ENCODE measurements at regions not wholly inside any gene's neighbourhood (a gene's known extent, or its start where the extent isn't known, plus 50 kb on each side); places are given as distances from the start of the nearest gene placed in this dataset.

DNA sequence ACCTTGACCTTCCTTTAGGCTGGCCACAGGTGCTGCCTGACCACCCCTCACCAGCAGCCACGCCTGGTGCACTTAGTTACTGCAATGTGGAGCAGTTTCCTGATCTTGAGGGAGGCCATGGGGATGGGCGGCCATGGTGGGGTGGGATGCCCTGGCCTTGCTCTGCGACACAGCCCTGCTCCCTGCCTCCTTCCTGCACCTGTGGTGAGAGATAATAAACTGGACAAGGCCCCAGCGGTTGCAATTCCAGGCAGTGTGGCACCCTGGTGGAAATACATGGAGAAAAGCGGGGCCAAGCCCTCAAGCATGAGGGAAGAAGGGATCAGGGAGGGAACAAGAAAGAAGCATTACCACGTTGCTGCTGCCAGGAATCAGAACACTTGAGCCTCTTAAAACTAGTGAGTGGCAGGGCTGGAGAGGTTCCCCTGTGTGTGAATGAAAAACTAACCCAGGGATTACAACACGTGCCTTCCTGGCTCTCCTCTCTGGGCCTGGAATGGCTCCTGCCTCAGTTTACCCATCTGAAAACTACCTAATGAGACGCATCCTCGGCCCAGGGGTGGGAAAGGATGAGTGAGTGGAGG, 213.2 kb downstream of the LY86 start:
- CTCF ChIA-PET = interaction anchor here (2.3 kb wide), 1 partner anchor 9 kb away, joined by 13 read pairs; no protein-coding TSS in a partner anchor
- FAIRE-seq = no peak

DNA sequence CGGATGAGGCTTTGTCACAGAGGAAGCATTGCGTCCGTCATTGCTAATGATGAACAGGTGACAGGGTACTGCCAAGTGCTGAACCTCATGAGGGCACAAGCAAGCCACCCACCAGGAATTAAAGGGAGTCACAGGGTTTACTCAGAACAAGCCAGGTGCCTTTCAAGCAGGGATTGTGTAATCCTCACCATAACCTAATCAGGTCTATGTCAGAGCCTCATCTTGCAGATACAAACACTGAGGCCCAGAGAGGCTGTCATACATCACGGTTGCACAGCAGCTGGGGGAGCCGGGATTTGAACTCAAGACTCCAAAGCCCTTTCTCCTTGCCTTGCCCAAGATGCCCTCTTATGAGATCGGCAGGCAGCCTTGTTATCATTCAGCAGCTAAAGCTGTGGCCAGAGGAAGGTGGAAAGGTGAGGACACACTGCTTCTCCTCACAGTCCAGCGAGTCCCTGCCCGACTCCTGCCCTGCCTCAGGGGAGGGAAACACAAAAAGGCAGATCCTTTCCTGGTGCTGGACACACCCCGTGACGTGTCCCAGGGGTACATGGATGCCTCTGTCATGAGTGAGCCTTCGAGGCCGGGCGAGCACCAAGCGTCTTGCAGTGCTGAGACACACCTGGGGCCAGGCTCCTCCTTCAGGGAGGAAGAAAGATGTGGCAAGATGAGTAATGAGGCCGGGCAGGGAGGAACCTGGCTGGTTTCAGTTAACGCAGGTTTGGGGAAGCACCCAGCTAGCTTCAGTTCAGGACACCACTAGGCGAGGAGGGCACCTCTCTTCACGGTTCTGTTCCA, 214.9 kb downstream of the LY86 start:
- no TSS peak for BruUV-seq (replicated peaks)
- Histone ChIP-seq H3K79me2 (ENCODE audit: control insufficient read depth, insufficient read depth, low read length) (no peaks in the 10 kb centered on the region), H3K4me3 (replicated peaks in 1 of 3; ENCODE audit: insufficient read depth in 1 of 3, low read depth in 1 of 3, low read length in 3 of 3) (no peak overlapping the region), H3K9ac (replicated peaks; ENCODE audit: extremely low read depth, insufficient read depth, low read length) (no peak overlapping the region), H3K4me2 (ENCODE audit: insufficient read depth, low read length) (no peak overlapping the region), H4K20me1 (replicated peaks; ENCODE audit: control insufficient read depth, extremely low read depth, insufficient read depth, low read length) (no peaks in the 10 kb centered on the region), H3K4me1 (ENCODE audit: control insufficient read depth, extremely low read depth, insufficient read depth, low read length) (no peaks in the 10 kb centered on the region), H3K27me3 (ENCODE audit: control insufficient read depth in 2 of 2, insufficient read depth in 2 of 2, low read length in 2 of 2) (peaks cover 4 to 12% of the 10 kb centered on the region in 2 experiments), H3K36me3 (ENCODE audit: control insufficient read depth in 2 of 2, extremely low read depth in 1 of 2, insufficient read depth in 2 of 2, low read length in 2 of 2) (no peaks in the 10 kb centered on the region), H3K9me3 (replicated peaks; ENCODE audit: control insufficient read depth, insufficient read depth, low read length) (no peaks in the 10 kb centered on the region), H3K27ac (ENCODE audit: insufficient read depth, low read depth, low read length) (no peak overlapping the region), H2AFZ (ENCODE audit: low read depth, low read length) (no peak overlapping the region), H3K9me1 (replicated peaks; ENCODE audit: control insufficient read depth, extremely low read depth, insufficient read depth, low read length) (no peaks in the 10 kb centered on the region)
- intact Hi-C loops (cut with micrococcal nuclease) = no loop called here
- CTCF ChIA-PET = no interaction called here
- POLR2A ChIA-PET = no interaction called here
- TF ChIP-seq MYC (IDR thresholded peaks at IDR 0.05; ENCODE audit: low read depth, low read length) = no peak
- TF ChIP-seq GATA2 (IDR thresholded peaks at IDR 0.05; ENCODE audit: insufficient read depth, insufficient read length, low read depth, low read length) = no peak
- TF ChIP-seq, protein P1, sequence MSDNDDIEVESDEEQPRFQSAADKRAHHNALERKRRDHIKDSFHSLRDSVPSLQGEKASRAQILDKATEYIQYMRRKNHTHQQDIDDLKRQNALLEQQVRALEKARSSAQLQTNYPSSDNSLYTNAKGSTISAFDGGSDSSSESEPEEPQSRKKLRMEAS (IDR thresholded peaks at IDR 0.05; ENCODE audit: insufficient read depth, insufficient read length) = no peak
- no peak for TF ChIP-seq JUN (IDR thresholded peaks at IDR 0.05; ENCODE audit: borderline replicate concordance, insufficient read depth, insufficient read length, low read depth)
- no peak for TF ChIP-seq POLR2AphosphoS5 (IDR thresholded peaks at IDR 0.05; ENCODE audit: insufficient read depth, low read depth, low read length)
- TF ChIP-seq POLR2A (IDR thresholded peaks at IDR 0.05; ENCODE audit: low read depth, low read length) = no peak
- TF ChIP-seq FOS (IDR thresholded peaks at IDR 0.05; ENCODE audit: borderline replicate concordance, insufficient read depth, low read length) = no peak
- TF ChIP-seq, protein P2, sequence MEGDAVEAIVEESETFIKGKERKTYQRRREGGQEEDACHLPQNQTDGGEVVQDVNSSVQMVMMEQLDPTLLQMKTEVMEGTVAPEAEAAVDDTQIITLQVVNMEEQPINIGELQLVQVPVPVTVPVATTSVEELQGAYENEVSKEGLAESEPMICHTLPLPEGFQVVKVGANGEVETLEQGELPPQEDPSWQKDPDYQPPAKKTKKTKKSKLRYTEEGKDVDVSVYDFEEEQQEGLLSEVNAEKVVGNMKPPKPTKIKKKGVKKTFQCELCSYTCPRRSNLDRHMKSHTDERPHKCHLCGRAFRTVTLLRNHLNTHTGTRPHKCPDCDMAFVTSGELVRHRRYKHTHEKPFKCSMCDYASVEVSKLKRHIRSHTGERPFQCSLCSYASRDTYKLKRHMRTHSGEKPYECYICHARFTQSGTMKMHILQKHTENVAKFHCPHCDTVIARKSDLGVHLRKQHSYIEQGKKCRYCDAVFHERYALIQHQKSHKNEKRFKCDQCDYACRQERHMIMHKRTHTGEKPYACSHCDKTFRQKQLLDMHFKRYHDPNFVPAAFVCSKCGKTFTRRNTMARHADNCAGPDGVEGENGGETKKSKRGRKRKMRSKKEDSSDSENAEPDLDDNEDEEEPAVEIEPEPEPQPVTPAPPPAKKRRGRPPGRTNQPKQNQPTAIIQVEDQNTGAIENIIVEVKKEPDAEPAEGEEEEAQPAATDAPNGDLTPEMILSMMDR (IDR thresholded peaks at IDR 0.05; ENCODE audit: extremely low read depth in 1 of 2, insufficient read depth in 1 of 2, low read depth in 1 of 2, low read length in 2 of 2) = no peak
- no peak for TF ChIP-seq EZH2 (IDR thresholded peaks at IDR 0.05; ENCODE audit: borderline replicate concordance, low read depth, low read length, severe bottlenecking)
- FAIRE-seq = no peak
- dilution Hi-C loops (cut with MboI; ENCODE audit: extremely low pct_ligation_motif_present, low sequenced_read_pairs) = no loop called here
- DNase-seq (ENCODE audit: low read depth, low spot score) = no peak

More for the DNA sequence above, 213.2 kb downstream of the LY86 start:
- no peak overlapping the region for H2AFZ ChIP-seq (ENCODE audit: low read depth, low read length)
- dilution Hi-C loops (cut with MboI; ENCODE audit: extremely low pct_ligation_motif_present, low sequenced_read_pairs) (no loop called here), intact Hi-C loops (cut with micrococcal nuclease) (no loop called here)
- H3K4me2 ChIP-seq (ENCODE audit: insufficient read depth, low read length) = no peak overlapping the region
- DNase-seq (ENCODE audit: low read depth, low spot score) = no peak
- no peaks in the 10 kb centered on the region for H3K36me3 ChIP-seq (ENCODE audit: control insufficient read depth in 2 of 2, extremely low read depth in 1 of 2, insufficient read depth in 2 of 2, low read length in 2 of 2)
- H3K27me3 ChIP-seq (ENCODE audit: control insufficient read depth in 2 of 2, insufficient read depth in 2 of 2, low read length in 2 of 2) = peaks cover 1 to 8% of the 10 kb centered on the region in 2 experiments
- H3K4me3 ChIP-seq (replicated peaks in 1 of 3; ENCODE audit: insufficient read depth in 1 of 3, low read depth in 1 of 3, low read length in 3 of 3) = no peak overlapping the region
- no peak overlapping the region for H3K9ac ChIP-seq (replicated peaks; ENCODE audit: extremely low read depth, insufficient read depth, low read length)
- H3K9me3 ChIP-seq (replicated peaks; ENCODE audit: control insufficient read depth, insufficient read depth, low read length) = no peaks in the 10 kb centered on the region
- H3K4me1 ChIP-seq (ENCODE audit: control insufficient read depth, extremely low read depth, insufficient read depth, low read length) = no peaks in the 10 kb centered on the region
- H3K27ac ChIP-seq (ENCODE audit: insufficient read depth, low read depth, low read length) = no peak overlapping the region
- POLR2A ChIA-PET = no interaction called here
- H3K79me2 ChIP-seq (ENCODE audit: control insufficient read depth, insufficient read depth, low read length) = no peaks in the 10 kb centered on the region
- no peaks in the 10 kb centered on the region for H4K20me1 ChIP-seq (replicated peaks; ENCODE audit: control insufficient read depth, extremely low read depth, insufficient read depth, low read length)
- no TSS peak for BruUV-seq (replicated peaks)
- H3K9me1 ChIP-seq (replicated peaks; ENCODE audit: control insufficient read depth, extremely low read depth, insufficient read depth, low read length) = no peaks in the 10 kb centered on the region
- TF ChIP-seq POLR2A (IDR thresholded peaks at IDR 0.05; ENCODE audit: low read depth, low read length) = no peak
